Fibroblast of peridontal ligament (primary cell): ENCODE measurements at regions not wholly inside any gene's neighbourhood (a gene's known extent, or its start where the extent isn't known, plus 50 kb on each side); places are given as distances from the start of the nearest gene placed in this dataset.
"Not testable (repeated sequence)": the region's sequence is repeated elsewhere in the genome, so short reads cannot be mapped to it uniquely, and the experiment has no call there.

ENCODE experiments used
- DNase-seq: peaks from one replicate; pipeline ENCODE4 v3.0.0-alpha.2; 2010; ENCODE audit errors: extremely low read depth

- no peak for DNase-seq
Observed at GRCh38 chr2:161061786-161062185, 98.4 kb upstream of the TANK start.

- DNase-seq = peak; percentile 95
Observed at GRCh38 chr2:161063157-161063945, 96.9 kb upstream of the TANK start.

- no peak for DNase-seq
Observed at GRCh38 chr2:161063946-161064306, 96.3 kb upstream of the TANK start.

- DNase-seq = no peak
Observed at GRCh38 chr2:161067846-161068350, 92.3 kb upstream of the TANK start.

GRCh38 chr2:161068670-161069069 lies 91.6 kb upstream of the TANK start:
- DNase-seq = peak; percentile 62

GRCh38 chr2:161070693-161071479 lies 89.3 kb upstream of the TANK start:
- DNase-seq = no peak

- not testable (repeated sequence) for DNase-seq
Observed at GRCh38 chr2:161072436-161072835, 87.8 kb upstream of the TANK start.

GRCh38 chr2:161075701-161076100 lies 84.5 kb upstream of the TANK start:
- DNase-seq = no peak

GRCh38 chr2:161076936-161077335 lies 83.3 kb upstream of the TANK start:
- DNase-seq = no peak

GRCh38 chr2:161077367-161078210 lies 82.6 kb upstream of the TANK start:
- peak; percentile 44 for DNase-seq

- no peak for DNase-seq
Observed at GRCh38 chr2:161078211-161078539, 82.1 kb upstream of the TANK start.

GRCh38 chr2:161085149-161085548 lies 75.1 kb upstream of the TANK start:
- DNase-seq = no peak

- DNase-seq = no peak
Observed at GRCh38 chr2:161088658-161089350, 71.4 kb upstream of the TANK start.

GRCh38 chr2:161090411-161090810 lies 69.8 kb upstream of the TANK start:
- no peak for DNase-seq

- no peak for DNase-seq
Observed at GRCh38 chr2:161095314-161095713, 64.9 kb upstream of the TANK start.

- DNase-seq = peak; percentile 62
Observed at GRCh38 chr2:161096336-161096735, 63.9 kb upstream of the TANK start.

GRCh38 chr2:161097157-161097556 lies 63.1 kb upstream of the TANK start:
- DNase-seq = no peak

GRCh38 chr2:161100211-161100895 lies 59.9 kb upstream of the TANK start:
- peak; percentile 42 for DNase-seq

- DNase-seq = peak; percentile 27
Observed at GRCh38 chr2:161101406-161101805, 58.8 kb upstream of the TANK start.

GRCh38 chr2:161102770-161103450 lies 57.3 kb upstream of the TANK start:
- DNase-seq = peak; percentile 73
